ENCODE measurements at regions not wholly inside any gene's neighbourhood (a gene's known extent, or its start where the extent isn't known, plus 50 kb on each side); places are given as distances from the start of the nearest gene placed in this dataset.

GRCh38 chr2:155525199-155525598 is 807.3 kb downstream of the NR4A2 start:
- no peak for DNase-seq (ENCODE audit: low read depth, low spot score)
- no peaks in the 10 kb centered on the region for H3K36me3 ChIP-seq (ENCODE audit: control insufficient read depth in 2 of 2, extremely low read depth in 1 of 2, insufficient read depth in 2 of 2, low read length in 2 of 2)
- no TSS peak for BruUV-seq (replicated peaks)
- intact Hi-C loops (cut with micrococcal nuclease) = no loop called here
- ChIA-PET CTCF (no interaction called here), POLR2A (no interaction called here)
- TF ChIP-seq POLR2A (IDR thresholded peaks at IDR 0.05; ENCODE audit: low read depth, low read length) (no peak), MYC (IDR thresholded peaks at IDR 0.05; ENCODE audit: low read depth, low read length) (no peak), MAX (IDR thresholded peaks at IDR 0.05; ENCODE audit: insufficient read depth, insufficient read length) (no peak), JUN (IDR thresholded peaks at IDR 0.05; ENCODE audit: borderline replicate concordance, insufficient read depth, insufficient read length, low read depth) (no peak), CTCF (IDR thresholded peaks at IDR 0.05; ENCODE audit: extremely low read depth in 1 of 2, insufficient read depth in 1 of 2, low read depth in 1 of 2, low read length in 2 of 2) (no peak)
- no peak overlapping the region for H3K4me2 ChIP-seq (ENCODE audit: insufficient read depth, low read length)
- H3K27ac ChIP-seq (ENCODE audit: insufficient read depth, low read depth, low read length) = no peak overlapping the region
- no peaks in the 10 kb centered on the region for H3K79me2 ChIP-seq (ENCODE audit: control insufficient read depth, insufficient read depth, low read length)
- H3K9ac ChIP-seq (replicated peaks; ENCODE audit: extremely low read depth, insufficient read depth, low read length) = no peak overlapping the region
- H3K4me3 ChIP-seq (replicated peaks in 1 of 3; ENCODE audit: insufficient read depth in 1 of 3, low read depth in 1 of 3, low read length in 3 of 3) = no peak overlapping the region
- H3K4me1 ChIP-seq (ENCODE audit: control insufficient read depth, extremely low read depth, insufficient read depth, low read length) = no peaks in the 10 kb centered on the region
- peak; percentile 12 for FAIRE-seq
- H4K20me1 ChIP-seq (replicated peaks; ENCODE audit: control insufficient read depth, extremely low read depth, insufficient read depth, low read length) = no peaks in the 10 kb centered on the region
- no peak overlapping the region for H2AFZ ChIP-seq (ENCODE audit: low read depth, low read length)
- dilution Hi-C loops (cut with MboI; ENCODE audit: extremely low pct_ligation_motif_present, low sequenced_read_pairs) = no loop called here
- H3K9me1 ChIP-seq (replicated peaks; ENCODE audit: control insufficient read depth, extremely low read depth, insufficient read depth, low read length) = no peaks in the 10 kb centered on the region
- no peaks in the 10 kb centered on the region for H3K9me3 ChIP-seq (replicated peaks; ENCODE audit: control insufficient read depth, insufficient read depth, low read length)
- no peaks in the 10 kb centered on the region for H3K27me3 ChIP-seq (ENCODE audit: control insufficient read depth in 2 of 2, insufficient read depth in 2 of 2, low read length in 2 of 2)

- FAIRE-seq (no peak), DNase-seq (ENCODE audit: low read depth, low spot score) (no peak)
- no peak overlapping the region for H3K4me3 ChIP-seq (replicated peaks in 1 of 3; ENCODE audit: insufficient read depth in 1 of 3, low read depth in 1 of 3, low read length in 3 of 3)
- no peaks in the 10 kb centered on the region for H3K9me3 ChIP-seq (replicated peaks; ENCODE audit: control insufficient read depth, insufficient read depth, low read length)
- no peaks in the 10 kb centered on the region for H3K4me1 ChIP-seq (ENCODE audit: control insufficient read depth, extremely low read depth, insufficient read depth, low read length)
- BruUV-seq (replicated peaks) = no TSS peak
- H3K36me3 ChIP-seq (ENCODE audit: control insufficient read depth in 2 of 2, extremely low read depth in 1 of 2, insufficient read depth in 2 of 2, low read length in 2 of 2) = no peaks in the 10 kb centered on the region
- H2AFZ ChIP-seq (ENCODE audit: low read depth, low read length) = no peak overlapping the region
- H3K9me1 ChIP-seq (replicated peaks; ENCODE audit: control insufficient read depth, extremely low read depth, insufficient read depth, low read length) = no peaks in the 10 kb centered on the region
- no peak overlapping the region for H3K27ac ChIP-seq (ENCODE audit: insufficient read depth, low read depth, low read length)
- no peak overlapping the region for H3K4me2 ChIP-seq (ENCODE audit: insufficient read depth, low read length)
- H3K9ac ChIP-seq (replicated peaks; ENCODE audit: extremely low read depth, insufficient read depth, low read length) = no peak overlapping the region
- intact Hi-C loops (cut with micrococcal nuclease) (no loop called here), dilution Hi-C loops (cut with MboI; ENCODE audit: extremely low pct_ligation_motif_present, low sequenced_read_pairs) (no loop called here)
- no peaks in the 10 kb centered on the region for H3K27me3 ChIP-seq (ENCODE audit: control insufficient read depth in 2 of 2, insufficient read depth in 2 of 2, low read length in 2 of 2)
- ChIA-PET POLR2A (no interaction called here), CTCF (interaction anchor here (0.9 kb wide), 1 partner anchor 9 kb away, joined by 3 read pairs; no protein-coding TSS in a partner anchor)
- no peak for TF ChIP-seq FOS (IDR thresholded peaks at IDR 0.05; ENCODE audit: borderline replicate concordance, insufficient read depth, low read length)
- TF ChIP-seq CTCF (IDR thresholded peaks at IDR 0.05; ENCODE audit: extremely low read depth in 1 of 2, insufficient read depth in 1 of 2, low read depth in 1 of 2, low read length in 2 of 2) = no peak
- TF ChIP-seq POLR2A (IDR thresholded peaks at IDR 0.05; ENCODE audit: low read depth, low read length) = no peak
- no peak for TF ChIP-seq GATA2 (IDR thresholded peaks at IDR 0.05; ENCODE audit: insufficient read depth, insufficient read length, low read depth, low read length)
- no peak for TF ChIP-seq MAX (IDR thresholded peaks at IDR 0.05; ENCODE audit: insufficient read depth, insufficient read length)
- no peak for TF ChIP-seq MYC (IDR thresholded peaks at IDR 0.05; ENCODE audit: low read depth, low read length)
- no peak for TF ChIP-seq EZH2 (IDR thresholded peaks at IDR 0.05; ENCODE audit: borderline replicate concordance, low read depth, low read length, severe bottlenecking)
- no peak for TF ChIP-seq JUN (IDR thresholded peaks at IDR 0.05; ENCODE audit: borderline replicate concordance, insufficient read depth, insufficient read length, low read depth)
- TF ChIP-seq POLR2AphosphoS5 (IDR thresholded peaks at IDR 0.05; ENCODE audit: insufficient read depth, low read depth, low read length) = no peak
- H3K79me2 ChIP-seq (ENCODE audit: control insufficient read depth, insufficient read depth, low read length) = no peaks in the 10 kb centered on the region
- no peaks in the 10 kb centered on the region for H4K20me1 ChIP-seq (replicated peaks; ENCODE audit: control insufficient read depth, extremely low read depth, insufficient read depth, low read length)
These were observed 812.9 kb downstream of the NR4A2 start for GRCh38 chr2:155519529-155520130.
